ENCODE measurements at regions not wholly inside any gene's neighbourhood (a gene's known extent, or its start where the extent isn't known, plus 50 kb on each side); places are given as distances from the start of the nearest gene placed in this dataset.

DNA sequence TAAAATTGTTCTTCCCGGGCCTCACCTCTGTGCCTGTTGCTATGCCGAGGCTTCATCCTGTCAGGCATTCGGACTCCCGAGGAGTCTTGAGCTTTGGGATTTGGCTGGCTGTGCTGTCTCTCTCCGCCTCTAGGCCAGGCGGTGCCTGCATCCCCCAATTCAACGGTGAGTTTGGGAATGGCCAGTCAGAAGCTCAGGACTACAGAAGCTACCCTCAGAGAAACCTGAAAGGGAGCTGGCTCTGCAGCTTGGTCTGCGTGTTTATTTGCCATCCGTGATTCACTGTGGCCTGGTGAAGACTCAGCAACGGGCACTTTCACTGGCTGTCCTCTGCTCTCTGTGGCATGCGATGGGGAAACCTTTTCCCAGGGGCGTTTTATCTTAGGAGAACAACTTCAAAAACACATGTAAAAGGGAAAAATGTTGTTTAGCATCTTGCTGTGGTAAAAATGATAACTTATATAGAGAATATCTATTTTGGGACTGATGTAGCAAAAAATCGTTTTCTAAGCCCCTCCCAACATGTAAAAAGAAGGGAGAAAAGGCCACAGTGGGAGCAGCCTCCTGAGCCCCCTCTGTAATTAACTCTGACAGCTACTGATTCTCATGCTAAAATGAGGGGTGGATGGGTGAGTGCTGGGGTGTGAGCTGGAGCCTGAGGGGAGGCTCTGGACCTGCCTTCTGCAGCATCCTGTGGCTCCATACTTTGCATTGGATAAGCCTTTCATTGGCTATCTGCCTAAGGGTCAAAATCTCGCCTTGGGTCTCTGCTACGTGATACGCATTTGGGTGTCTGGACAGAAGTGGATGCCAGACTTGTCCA lies 103.4 kb upstream of the KLHL25 start:
- no peak overlapping the region for H3K27ac ChIP-seq
- H3K27me3 ChIP-seq, result peaks cover 0 to 46% (median 0%) of the 10 kb centered on the region in 4 donors
- no peaks in the 10 kb centered on the region for H3K4me1 ChIP-seq
- DNase-seq, result no peak
- TF ChIP-seq POLR2A (IDR thresholded peaks at IDR 0.05), result no peak
- TF ChIP-seq CTCF (IDR thresholded peaks at IDR 0.05), result no peak
- no peak overlapping the region for H3K4me3 ChIP-seq
- H3K9me3 ChIP-seq, result no peaks in the 10 kb centered on the region
- 53 to 59% methylated on average over 8 to 11 of the region's 16 CpGs for WGBS, 2 donors
- H3K36me3 ChIP-seq, result no peaks in the 10 kb centered on the region
- intact Hi-C loops (cut with DNase I), result no loop called here

- H3K36me3 ChIP-seq, result no peaks in the 10 kb centered on the region
- peaks cover 0 to 28% (median 0%) of the 10 kb centered on the region in 4 donors for H3K27me3 ChIP-seq
- H3K27ac ChIP-seq, result no peak overlapping the region
- WGBS, 2 donors, result 23 to 30% methylated on average over 8 to 9 of the region's 9 CpGs
- no peaks in the 10 kb centered on the region for H3K9me3 ChIP-seq
- H3K4me3 ChIP-seq, result no peak overlapping the region
- no peaks in the 10 kb centered on the region for H3K4me1 ChIP-seq
- DNase-seq, result no peak
- TF ChIP-seq POLR2A (IDR thresholded peaks at IDR 0.05) (no peak), CTCF (IDR thresholded peaks at IDR 0.05) (no peak)
- intact Hi-C loops (cut with DNase I), result no loop called here
These were observed 105.2 kb upstream of the KLHL25 start for GRCh38 chr15:85899927-85900326.

- intact Hi-C loops (cut with DNase I), result no loop called here
- WGBS, 2 donors, result 88 to 89% methylated on average over 9 to 12 of the region's 12 CpGs
- TF ChIP-seq CTCF (IDR thresholded peaks at IDR 0.05), result no peak
These were observed 111.2 kb upstream of the KLHL25 start for GRCh38 chr15:85905751-85906450.

GRCh38 chr15:85906640-85907039 lies 111.9 kb upstream of the KLHL25 start:
- WGBS, 2 donors, result 49 to 75% methylated on average over 2 of the region's 2 CpGs
- no peak for TF ChIP-seq POLR2A (IDR thresholded peaks at IDR 0.05)
- TF ChIP-seq CTCF (IDR thresholded peaks at IDR 0.05), result no peak
- DNase-seq, result no peak

More at GRCh38 chr15:85905751-85906450, 111.2 kb upstream of the KLHL25 start:
- no peak for DNase-seq
- H3K9me3 ChIP-seq, result no peaks in the 10 kb centered on the region
- peaks cover 0 to 9% (median 0%) of the 10 kb centered on the region in 3 donors for H3K4me1 ChIP-seq
- H3K36me3 ChIP-seq, result no peaks in the 10 kb centered on the region
- H3K4me3 ChIP-seq, result no peak overlapping the region
- no peaks in the 10 kb centered on the region for H3K27me3 ChIP-seq
- H3K27ac ChIP-seq, result no peak overlapping the region

GRCh38 chr15:85910834-85911233 lies 116.1 kb upstream of the KLHL25 start:
- Histone ChIP-seq H3K27ac (no peak overlapping the region), H3K4me3 (no peak overlapping the region), H3K27me3 (peaks cover 0 to 6% (median 0%) of the 10 kb centered on the region in 4 donors), H3K9me3 (no peaks in the 10 kb centered on the region), H3K4me1 (peaks cover 0 to 11% (median 0%) of the 10 kb centered on the region in 3 donors), H3K36me3 (no peaks in the 10 kb centered on the region)
- TF ChIP-seq POLR2A (IDR thresholded peaks at IDR 0.05) (no peak), CTCF (IDR thresholded peaks at IDR 0.05) (no peak)
- 24 to 33% methylated on average over 4 to 5 of the region's 5 CpGs for WGBS, 2 donors
- DNase-seq, result no peak
- intact Hi-C loops (cut with DNase I), result no loop called here

More at GRCh38 chr15:85906640-85907039, 111.9 kb upstream of the KLHL25 start:
- Histone ChIP-seq H3K27ac (no peak overlapping the region), H3K4me1 (peaks cover 0 to 11% (median 0%) of the 10 kb centered on the region in 3 donors), H3K36me3 (no peaks in the 10 kb centered on the region), H3K9me3 (no peaks in the 10 kb centered on the region), H3K27me3 (no peaks in the 10 kb centered on the region), H3K4me3 (no peak overlapping the region)
- intact Hi-C loops (cut with DNase I), result no loop called here
